Right atrium auricular region (tissue), 2 donors: ENCODE measurements at regions not wholly inside any gene's neighbourhood (a gene's known extent, or its start where the extent isn't known, plus 50 kb on each side); places are given as distances from the start of the nearest gene placed in this dataset.

Experiments used
- DNase-seq: peaks from one replicate; pipeline ENCODE4 v3.0.0-alpha.2; 2019; ENCODE audit warnings: low spot score
- H3K27ac ChIP-seq, 2 donors: fragments of 200-600 bp; sonication (generic); 1 replicate in 1 of 2; 2 replicates in 1 of 2; pipeline ENCODE4 v1.5.1; 2016 to 2019
- H3K27me3 ChIP-seq, 2 donors: fragments of 200-600 bp; sonication (generic); one replicate each; pipeline versions ENCODE4 v1.5.1 to v1.6.0; 2017 to 2019
- H3K36me3 ChIP-seq: fragments of 200-600 bp; sonication (generic); one replicate; pipeline ENCODE4 v1.5.1; 2016
- H3K4me1 ChIP-seq, 2 donors: fragments of 200-600 bp; sonication (generic); one replicate each; pipeline versions ENCODE4 v1.5.1 to v1.6.0; 2017 to 2019
- H3K4me3 ChIP-seq, 2 donors: fragments of 200-600 bp; sonication (generic); 1 replicate in 1 of 2; 2 replicates in 1 of 2; pipeline ENCODE4 v1.5.1; 2017 to 2019; ENCODE audit warnings: mild to moderate bottlenecking in 1 of 2, moderate library complexity in 1 of 2
- H3K9me3 ChIP-seq, 2 donors: fragments of 200-600 bp; sonication (generic); one replicate each; pipeline ENCODE4 v1.5.1; 2019
- TF ChIP-seq, protein P1 (sequence below), 2 donors: fragments of 200-600 bp; sonication (generic); IDR thresholded peaks; one replicate each; pipeline ENCODE4 v1.5.1; 2019; ENCODE audit warnings: antibody characterized with exemption in 2 of 2

DNA sequence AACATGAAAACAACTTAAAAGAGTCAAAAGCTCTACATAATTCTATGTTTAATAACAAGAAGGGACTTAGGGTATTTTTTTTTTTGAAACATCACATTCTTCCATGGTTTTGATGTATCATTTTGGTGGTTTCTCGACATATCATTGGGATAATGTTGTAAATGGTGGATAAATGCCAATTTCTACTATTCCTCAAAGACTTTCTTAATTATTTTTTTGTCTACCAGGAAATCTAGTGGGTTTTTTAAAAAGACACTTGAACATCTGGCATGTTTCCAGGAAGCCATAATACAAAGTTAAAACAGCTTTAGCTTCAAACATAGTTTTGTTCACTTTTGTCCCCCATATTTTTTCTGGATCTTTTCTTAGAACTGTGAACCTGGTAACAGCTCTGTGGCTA is 200.4 kb downstream of the DKK1 start:
- Histone ChIP-seq H3K36me3 (no peaks in the 10 kb centered on the region), H3K4me1 (no peaks in the 10 kb centered on the region), H3K27ac (no peak overlapping the region), H3K27me3 (no peaks in the 10 kb centered on the region), H3K9me3 (peaks cover 0 to 11% of the 10 kb centered on the region in 2 donors), H3K4me3 (no peak overlapping the region)
- TF ChIP-seq, protein P1, sequence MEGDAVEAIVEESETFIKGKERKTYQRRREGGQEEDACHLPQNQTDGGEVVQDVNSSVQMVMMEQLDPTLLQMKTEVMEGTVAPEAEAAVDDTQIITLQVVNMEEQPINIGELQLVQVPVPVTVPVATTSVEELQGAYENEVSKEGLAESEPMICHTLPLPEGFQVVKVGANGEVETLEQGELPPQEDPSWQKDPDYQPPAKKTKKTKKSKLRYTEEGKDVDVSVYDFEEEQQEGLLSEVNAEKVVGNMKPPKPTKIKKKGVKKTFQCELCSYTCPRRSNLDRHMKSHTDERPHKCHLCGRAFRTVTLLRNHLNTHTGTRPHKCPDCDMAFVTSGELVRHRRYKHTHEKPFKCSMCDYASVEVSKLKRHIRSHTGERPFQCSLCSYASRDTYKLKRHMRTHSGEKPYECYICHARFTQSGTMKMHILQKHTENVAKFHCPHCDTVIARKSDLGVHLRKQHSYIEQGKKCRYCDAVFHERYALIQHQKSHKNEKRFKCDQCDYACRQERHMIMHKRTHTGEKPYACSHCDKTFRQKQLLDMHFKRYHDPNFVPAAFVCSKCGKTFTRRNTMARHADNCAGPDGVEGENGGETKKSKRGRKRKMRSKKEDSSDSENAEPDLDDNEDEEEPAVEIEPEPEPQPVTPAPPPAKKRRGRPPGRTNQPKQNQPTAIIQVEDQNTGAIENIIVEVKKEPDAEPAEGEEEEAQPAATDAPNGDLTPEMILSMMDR (IDR thresholded peaks at IDR 0.05) = no peak
- no peak for DNase-seq

DNA sequence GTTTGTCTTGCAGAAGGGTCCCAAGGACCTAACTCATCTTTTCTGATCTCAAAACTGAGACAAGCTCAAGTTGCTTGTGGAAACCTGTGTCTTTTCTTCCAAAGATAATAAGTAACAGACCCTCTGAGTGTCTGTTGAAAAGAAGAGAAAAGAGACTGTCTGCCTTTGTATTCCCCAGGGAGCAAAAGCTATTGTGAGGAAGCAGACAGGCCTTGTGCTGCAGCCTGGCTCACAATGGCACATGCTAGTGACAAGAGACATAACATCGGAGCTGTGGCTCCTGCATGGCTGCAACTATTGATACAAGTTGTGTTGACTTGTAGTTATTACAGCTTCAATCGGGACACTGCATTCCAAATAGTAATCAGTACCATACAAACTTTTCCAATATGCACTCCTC is 202.9 kb downstream of the DKK1 start:
- H3K27ac ChIP-seq = no peak overlapping the region
- DNase-seq = no peak
- TF ChIP-seq, protein P1 (IDR thresholded peaks at IDR 0.05) = no peak
- no peaks in the 10 kb centered on the region for H3K27me3 ChIP-seq
- no peak overlapping the region for H3K4me3 ChIP-seq
- no peaks in the 10 kb centered on the region for H3K4me1 ChIP-seq
- H3K36me3 ChIP-seq = no peaks in the 10 kb centered on the region
- peaks cover 0 to 2% of the 10 kb centered on the region in 2 donors for H3K9me3 ChIP-seq

GRCh38 chr10:52523696-52524095 is 209.6 kb downstream of the DKK1 start:
- Histone ChIP-seq H3K9me3 (no peaks in the 10 kb centered on the region), H3K4me1 (no peaks in the 10 kb centered on the region), H3K4me3 (no peak overlapping the region), H3K27ac (no peak overlapping the region), H3K36me3 (no peaks in the 10 kb centered on the region), H3K27me3 (no peaks in the 10 kb centered on the region)
- TF ChIP-seq, protein P1 (IDR thresholded peaks at IDR 0.05) = no peak
- DNase-seq = no peak

GRCh38 chr10:52525761-52526160 is 211.7 kb downstream of the DKK1 start:
- DNase-seq = no peak
- Histone ChIP-seq H3K27me3 (no peaks in the 10 kb centered on the region), H3K27ac (no peak overlapping the region), H3K4me1 (no peaks in the 10 kb centered on the region), H3K4me3 (no peak overlapping the region), H3K36me3 (no peaks in the 10 kb centered on the region), H3K9me3 (no peaks in the 10 kb centered on the region)
- TF ChIP-seq, protein P1 (IDR thresholded peaks at IDR 0.05) = no peak

DNA sequence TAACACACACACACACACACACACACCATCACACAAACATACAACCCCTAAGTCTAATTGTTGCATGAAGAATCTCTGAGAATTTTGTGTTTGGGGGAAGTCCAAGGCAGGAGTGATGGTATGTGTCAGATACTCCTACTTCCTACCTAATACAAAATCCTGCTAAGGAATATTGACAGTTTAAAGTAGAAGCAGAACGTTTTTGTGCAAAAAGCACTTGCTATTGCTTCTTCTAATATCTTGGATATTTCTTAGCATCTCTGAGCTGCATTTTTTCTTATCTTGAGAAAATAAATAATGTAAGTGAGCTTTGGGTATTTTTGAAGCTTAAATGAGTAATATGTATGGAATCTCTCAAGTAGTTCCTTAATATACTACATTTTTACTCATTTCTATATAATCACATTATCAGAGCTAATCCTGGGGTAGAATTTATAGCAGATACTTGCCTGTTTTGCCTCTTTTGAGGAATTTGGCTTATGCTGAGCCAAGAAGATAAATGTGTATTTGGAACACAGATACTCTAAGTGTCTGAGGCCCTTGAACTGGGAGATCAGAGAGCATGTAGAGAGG is 212.3 kb downstream of the DKK1 start:
- H3K4me3 ChIP-seq = no peak overlapping the region
- H3K9me3 ChIP-seq = no peaks in the 10 kb centered on the region
- TF ChIP-seq, protein P1 (IDR thresholded peaks at IDR 0.05) = no peak
- no peak overlapping the region for H3K27ac ChIP-seq
- H3K4me1 ChIP-seq = no peaks in the 10 kb centered on the region
- no peak for DNase-seq
- H3K36me3 ChIP-seq = no peaks in the 10 kb centered on the region
- H3K27me3 ChIP-seq = no peaks in the 10 kb centered on the region

GRCh38 chr10:52532650-52533290 is 218.7 kb downstream of the DKK1 start:
- no peaks in the 10 kb centered on the region for H3K4me1 ChIP-seq
- DNase-seq = no peak
- no peaks in the 10 kb centered on the region for H3K36me3 ChIP-seq
- H3K27me3 ChIP-seq = no peaks in the 10 kb centered on the region
- H3K4me3 ChIP-seq = no peak overlapping the region
- peaks cover 0 to 11% of the 10 kb centered on the region in 2 donors for H3K9me3 ChIP-seq
- no peak overlapping the region for H3K27ac ChIP-seq
- TF ChIP-seq, protein P1 (IDR thresholded peaks at IDR 0.05) = no peak
